ENCODE measurements at regions not wholly inside any gene's neighbourhood (a gene's known extent, or its start where the extent isn't known, plus 50 kb on each side); places are given as distances from the start of the nearest gene placed in this dataset.
"Not testable (repeated sequence)": the region's sequence is repeated elsewhere in the genome, so short reads cannot be mapped to it uniquely, and the experiment has no call there.

DNA sequence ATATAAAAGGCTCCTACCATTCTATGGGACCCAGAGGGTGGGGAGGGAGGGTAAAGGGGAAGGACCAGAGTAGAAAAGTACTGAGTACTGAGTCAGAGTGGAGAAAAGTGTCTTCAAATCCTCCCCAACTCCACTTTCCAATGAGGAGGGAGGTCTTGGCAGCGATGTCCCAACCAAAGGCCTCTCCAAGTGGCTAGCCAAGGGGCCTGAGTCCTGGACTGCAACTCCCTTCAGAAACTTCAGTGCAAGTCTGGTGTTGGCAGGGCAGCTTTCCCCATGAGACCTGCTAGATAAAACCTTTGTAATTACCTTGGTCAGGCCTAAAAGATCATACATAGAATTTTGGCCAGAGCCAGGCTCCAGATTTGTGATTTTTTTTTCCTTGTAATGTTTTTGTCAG lies 111.3 kb upstream of the TNPO1 start:
- no peak overlapping the region for H3K27ac ChIP-seq (ENCODE audit: low read depth, low read length)
- H3K4me3 ChIP-seq (ENCODE audit: low read length), result no peak overlapping the region
- H3K36me3 ChIP-seq (ENCODE audit: control insufficient read depth in 2 of 3, insufficient read depth in 3 of 3, low read length in 3 of 3), result no peaks in the 10 kb centered on the region
- no peak overlapping the region for H3K4me3 Mint-ChIP-seq
- H3K36me3 Mint-ChIP-seq, result no peaks in the 10 kb centered on the region
- no peaks in the 10 kb centered on the region for H3K9me3 ChIP-seq (ENCODE audit: control insufficient read depth in 2 of 3, low read length in 3 of 3)
- no peaks in the 10 kb centered on the region for H3K4me1 ChIP-seq (ENCODE audit: control insufficient read depth in 2 of 2, insufficient read depth in 2 of 2, low read length in 2 of 2)
- ATAC-seq (no peak), DNase-seq (no peak)
- peaks cover 0 to 30% (median 23%) of the 10 kb centered on the region in 5 donors for H3K27me3 Mint-ChIP-seq
- peaks cover 0 to 4% (median 0%) of the 10 kb centered on the region in 11 donors for H3K9me3 Mint-ChIP-seq
- H3K27me3 ChIP-seq (ENCODE audit: control insufficient read depth in 2 of 2, insufficient read depth in 2 of 2, low read length in 2 of 2), result no peaks in the 10 kb centered on the region
- intact Hi-C loops (cut with micrococcal nuclease), result no loop called here
- ChIA-PET CTCF (no interaction called here), POLR2A (no interaction called here)
- no peak overlapping the region for H3K27ac Mint-ChIP-seq
- no peaks in the 10 kb centered on the region for H3K4me1 Mint-ChIP-seq

DNA sequence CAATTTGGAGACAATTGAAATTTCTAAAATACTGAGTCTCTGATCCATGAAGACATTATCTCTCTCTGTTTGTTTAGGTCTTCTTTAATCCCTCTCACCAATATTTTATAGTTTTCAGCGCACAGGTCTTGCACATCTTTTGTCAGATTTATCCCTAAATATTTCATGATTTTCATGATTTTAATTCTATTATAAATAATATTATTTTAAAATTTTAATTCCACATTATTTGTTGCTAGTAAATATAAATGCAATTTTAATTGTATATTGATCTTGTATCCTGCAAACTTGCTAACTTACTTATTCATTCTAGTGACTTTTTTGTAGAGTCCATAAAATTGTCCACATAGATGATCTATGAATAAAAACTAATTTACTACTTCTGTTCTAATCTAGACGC lies 112.6 kb upstream of the TNPO1 start:
- no peak for DNase-seq
- no peaks in the 10 kb centered on the region for H3K9me3 ChIP-seq (ENCODE audit: control insufficient read depth in 2 of 3, low read length in 3 of 3)
- H3K27ac ChIP-seq (ENCODE audit: low read depth, low read length), result no peak overlapping the region
- ChIA-PET CTCF (no interaction called here), POLR2A (no interaction called here)
- no peak overlapping the region for H3K27ac Mint-ChIP-seq
- ATAC-seq, result no peak
- H3K36me3 Mint-ChIP-seq, result no peaks in the 10 kb centered on the region
- intact Hi-C loops (cut with micrococcal nuclease), result no loop called here
- H3K4me3 Mint-ChIP-seq, result no peak overlapping the region
- H3K9me3 Mint-ChIP-seq, result peaks cover 0 to 4% (median 0%) of the 10 kb centered on the region in 11 donors
- H3K27me3 Mint-ChIP-seq, result peaks cover 0 to 21% (median 14%) of the 10 kb centered on the region in 5 donors
- no peaks in the 10 kb centered on the region for H3K36me3 ChIP-seq (ENCODE audit: control insufficient read depth in 2 of 3, insufficient read depth in 3 of 3, low read length in 3 of 3)
- no peaks in the 10 kb centered on the region for H3K4me1 Mint-ChIP-seq
- H3K4me3 ChIP-seq (ENCODE audit: low read length), result no peak overlapping the region
- H3K4me1 ChIP-seq (ENCODE audit: control insufficient read depth in 2 of 2, insufficient read depth in 2 of 2, low read length in 2 of 2), result no peaks in the 10 kb centered on the region
- H3K27me3 ChIP-seq (ENCODE audit: control insufficient read depth in 2 of 2, insufficient read depth in 2 of 2, low read length in 2 of 2), result no peaks in the 10 kb centered on the region

DNA sequence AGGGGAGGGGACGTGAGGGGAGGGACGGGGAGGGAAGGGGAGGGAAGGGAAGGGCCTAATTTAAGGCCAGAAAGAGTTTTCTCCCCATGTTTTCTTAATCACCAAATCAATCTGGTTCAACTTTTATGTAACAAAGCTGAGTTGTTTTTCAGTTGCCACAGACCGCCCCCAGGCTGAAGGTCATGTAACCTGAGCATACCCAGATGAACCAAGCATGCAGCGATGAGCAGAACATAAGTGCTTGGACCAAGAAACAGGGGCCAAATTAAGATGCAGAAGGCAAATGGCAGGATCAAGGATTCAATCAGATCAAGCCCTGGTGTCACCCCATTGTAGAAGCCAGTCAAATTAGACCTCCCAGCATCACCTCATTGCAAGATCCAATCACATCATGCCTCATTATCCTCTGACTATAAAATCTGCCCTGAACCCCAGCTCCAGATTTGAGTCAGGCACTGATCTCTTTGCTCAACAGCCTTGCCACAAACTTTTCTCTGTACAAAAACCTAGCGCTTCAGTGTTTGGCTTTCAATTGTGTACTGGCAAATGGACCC lies 113.5 kb upstream of the TNPO1 start:
- Mint-ChIP-seq H3K27ac (no peak overlapping the region), H3K9me3 (peaks cover 0 to 4% (median 0%) of the 10 kb centered on the region in 11 donors), H3K36me3 (no peaks in the 10 kb centered on the region), H3K4me1 (no peaks in the 10 kb centered on the region), H3K4me3 (no peak overlapping the region), H3K27me3 (peaks cover 0 to 21% (median 15%) of the 10 kb centered on the region in 5 donors)
- Histone ChIP-seq H3K27ac (ENCODE audit: low read depth, low read length) (no peak overlapping the region), H3K36me3 (ENCODE audit: control insufficient read depth in 2 of 3, insufficient read depth in 3 of 3, low read length in 3 of 3) (no peaks in the 10 kb centered on the region), H3K27me3 (ENCODE audit: control insufficient read depth in 2 of 2, insufficient read depth in 2 of 2, low read length in 2 of 2) (no peaks in the 10 kb centered on the region), H3K4me1 (ENCODE audit: control insufficient read depth in 2 of 2, insufficient read depth in 2 of 2, low read length in 2 of 2) (no peaks in the 10 kb centered on the region), H3K9me3 (ENCODE audit: control insufficient read depth in 2 of 3, low read length in 3 of 3) (no peaks in the 10 kb centered on the region), H3K4me3 (ENCODE audit: low read length) (no peak overlapping the region)
- DNase-seq (no peak), ATAC-seq (no peak)
- CTCF ChIA-PET, result no interaction called here
- POLR2A ChIA-PET, result no interaction called here
- intact Hi-C loops (cut with micrococcal nuclease), result no loop called here

DNA sequence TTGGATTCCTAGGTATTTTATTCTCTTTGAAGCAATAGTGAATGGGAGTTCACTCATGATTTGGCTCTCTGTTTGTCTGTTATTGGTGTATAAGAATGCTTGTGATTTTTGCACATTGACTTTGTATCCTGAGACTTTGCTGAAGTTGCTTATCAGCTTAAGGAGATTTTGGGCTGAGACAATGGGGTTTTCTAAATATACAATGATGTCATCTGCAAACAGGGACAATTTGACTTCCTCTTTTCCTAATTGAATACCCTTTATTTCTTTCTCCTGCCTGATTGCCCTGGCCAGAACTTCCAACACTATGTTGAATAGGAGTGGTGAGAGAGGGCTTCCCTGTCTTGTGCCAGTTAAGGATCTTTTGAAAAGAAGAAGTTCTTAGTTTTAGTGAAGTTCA lies 114.4 kb upstream of the TNPO1 start:
- CTCF ChIA-PET; H3K36me3 ChIP-seq (ENCODE audit: control insufficient read depth in 2 of 3, insufficient read depth in 3 of 3, low read length in 3 of 3); intact Hi-C loops (cut with micrococcal nuclease); H3K9me3 ChIP-seq (ENCODE audit: control insufficient read depth in 2 of 3, low read length in 3 of 3); H3K9me3 Mint-ChIP-seq; H3K4me1 ChIP-seq (ENCODE audit: control insufficient read depth in 2 of 2, insufficient read depth in 2 of 2, low read length in 2 of 2); H3K36me3 Mint-ChIP-seq; H3K27ac Mint-ChIP-seq; POLR2A ChIA-PET; H3K27ac ChIP-seq (ENCODE audit: low read depth, low read length); H3K4me1 Mint-ChIP-seq; H3K4me3 ChIP-seq (ENCODE audit: low read length); H3K27me3 ChIP-seq (ENCODE audit: control insufficient read depth in 2 of 2, insufficient read depth in 2 of 2, low read length in 2 of 2); DNase-seq; ATAC-seq; H3K4me3 Mint-ChIP-seq: not testable (repeated sequence)
- H3K27me3 Mint-ChIP-seq, result peaks cover under 1 to 24% (median 11%) of the 10 kb centered on the region in 5 donors

DNA sequence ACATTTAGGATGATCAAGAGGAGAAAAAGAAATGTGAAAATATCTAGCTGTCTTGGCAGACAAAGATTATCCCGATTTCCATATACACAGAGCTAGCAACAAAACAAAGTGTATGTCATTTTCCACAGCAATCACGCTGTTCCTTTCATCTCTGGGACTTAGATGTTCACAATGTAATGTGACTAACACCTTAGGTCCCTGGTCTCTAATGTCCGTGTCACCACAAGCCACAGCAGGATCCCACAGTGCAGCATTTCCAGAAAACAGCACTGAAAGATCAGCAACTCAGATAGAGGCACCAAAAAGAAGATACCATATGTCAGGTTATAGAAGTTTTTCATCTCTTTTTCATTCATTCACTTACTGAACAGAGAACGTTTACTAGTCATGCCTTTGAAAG lies 118.0 kb upstream of the TNPO1 start:
- no peak for DNase-seq
- peaks cover 11 to 20% (median 12%) of the 10 kb centered on the region in 5 donors for H3K27me3 Mint-ChIP-seq
- Histone ChIP-seq H3K4me1 (ENCODE audit: control insufficient read depth in 2 of 2, insufficient read depth in 2 of 2, low read length in 2 of 2) (no peaks in the 10 kb centered on the region), H3K27ac (ENCODE audit: low read depth, low read length) (no peak overlapping the region), H3K36me3 (ENCODE audit: control insufficient read depth in 2 of 3, insufficient read depth in 3 of 3, low read length in 3 of 3) (no peaks in the 10 kb centered on the region), H3K27me3 (ENCODE audit: control insufficient read depth in 2 of 2, insufficient read depth in 2 of 2, low read length in 2 of 2) (no peaks in the 10 kb centered on the region), H3K4me3 (ENCODE audit: low read length) (no peak overlapping the region), H3K9me3 (ENCODE audit: control insufficient read depth in 2 of 3, low read length in 3 of 3) (no peaks in the 10 kb centered on the region)
- no peak overlapping the region for H3K27ac Mint-ChIP-seq
- ChIA-PET POLR2A (no interaction called here), CTCF (interaction anchor here (1.0 kb wide), 1 partner anchor 10 kb away, joined by 3 read pairs; no protein-coding TSS in a partner anchor)
- H3K4me1 Mint-ChIP-seq, result no peaks in the 10 kb centered on the region
- no peak for ATAC-seq
- H3K4me3 Mint-ChIP-seq, result no peak overlapping the region
- intact Hi-C loops (cut with micrococcal nuclease), result no loop called here
- no peaks in the 10 kb centered on the region for H3K36me3 Mint-ChIP-seq
- peaks cover 0 to 3% (median 0%) of the 10 kb centered on the region in 11 donors for H3K9me3 Mint-ChIP-seq

DNA sequence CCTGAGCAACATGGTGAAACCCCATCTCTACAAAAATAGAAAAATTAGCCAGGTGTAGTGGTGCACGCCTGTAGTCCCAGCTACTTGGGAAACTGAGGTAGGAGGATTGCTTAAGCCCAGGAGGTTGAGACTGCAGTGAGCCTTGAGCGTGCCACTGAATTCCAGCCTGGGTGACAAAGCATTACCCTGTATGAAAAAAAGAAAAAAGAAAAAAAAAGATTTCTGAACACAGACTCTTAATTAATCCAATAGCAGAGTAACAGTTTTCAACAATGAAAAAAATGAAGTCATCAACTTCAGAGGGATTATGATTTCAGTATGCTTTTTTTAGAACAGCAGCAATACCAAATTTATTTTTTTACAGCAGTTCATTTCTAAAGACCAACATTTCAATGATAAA lies 118.8 kb upstream of the TNPO1 start:
- intact Hi-C loops (cut with micrococcal nuclease), result no loop called here
- Histone ChIP-seq H3K27me3 (ENCODE audit: control insufficient read depth in 2 of 2, insufficient read depth in 2 of 2, low read length in 2 of 2) (no peaks in the 10 kb centered on the region), H3K4me3 (ENCODE audit: low read length) (no peak overlapping the region), H3K9me3 (ENCODE audit: control insufficient read depth in 2 of 3, low read length in 3 of 3) (no peaks in the 10 kb centered on the region), H3K4me1 (ENCODE audit: control insufficient read depth in 2 of 2, insufficient read depth in 2 of 2, low read length in 2 of 2) (no peaks in the 10 kb centered on the region), H3K27ac (ENCODE audit: low read depth, low read length) (no peak overlapping the region), H3K36me3 (ENCODE audit: control insufficient read depth in 2 of 3, insufficient read depth in 3 of 3, low read length in 3 of 3) (no peaks in the 10 kb centered on the region)
- ATAC-seq, result no peak
- no peaks in the 10 kb centered on the region for H3K4me1 Mint-ChIP-seq
- H3K27me3 Mint-ChIP-seq, result peaks cover 13 to 21% (median 18%) of the 10 kb centered on the region in 5 donors
- peaks cover 0 to 3% (median 0%) of the 10 kb centered on the region in 11 donors for H3K9me3 Mint-ChIP-seq
- H3K36me3 Mint-ChIP-seq, result no peaks in the 10 kb centered on the region
- ChIA-PET POLR2A (no interaction called here), CTCF (no interaction called here)
- no peak overlapping the region for H3K27ac Mint-ChIP-seq
- no peak for DNase-seq
- no peak overlapping the region for H3K4me3 Mint-ChIP-seq

DNA sequence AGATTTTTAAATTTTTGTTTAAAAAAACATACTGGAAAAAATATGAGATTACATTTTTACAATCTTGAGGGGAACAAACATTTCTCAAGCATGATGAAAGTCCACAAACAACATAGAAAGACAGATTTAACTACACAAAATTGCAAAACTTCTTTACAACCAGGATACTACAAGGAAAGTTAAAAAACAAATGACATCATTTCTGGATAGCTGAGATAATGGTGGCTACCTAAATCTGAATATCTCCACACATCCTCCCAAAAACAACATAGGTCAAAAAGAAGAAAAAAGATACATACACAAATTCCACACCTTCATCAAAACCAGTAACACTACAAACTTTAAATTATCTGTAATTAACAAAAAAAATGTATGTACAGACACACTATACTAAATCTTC lies 120.8 kb upstream of the TNPO1 start:
- Histone ChIP-seq H3K36me3 (ENCODE audit: control insufficient read depth in 2 of 3, insufficient read depth in 3 of 3, low read length in 3 of 3) (no peaks in the 10 kb centered on the region), H3K9me3 (ENCODE audit: control insufficient read depth in 2 of 3, low read length in 3 of 3) (no peaks in the 10 kb centered on the region), H3K4me3 (ENCODE audit: low read length) (no peak overlapping the region), H3K4me1 (ENCODE audit: control insufficient read depth in 2 of 2, insufficient read depth in 2 of 2, low read length in 2 of 2) (no peaks in the 10 kb centered on the region), H3K27ac (ENCODE audit: low read depth, low read length) (no peak overlapping the region), H3K27me3 (ENCODE audit: control insufficient read depth in 2 of 2, insufficient read depth in 2 of 2, low read length in 2 of 2) (no peaks in the 10 kb centered on the region)
- H3K27me3 Mint-ChIP-seq, result peaks cover 17 to 34% (median 32%) of the 10 kb centered on the region in 5 donors
- H3K4me1 Mint-ChIP-seq, result no peaks in the 10 kb centered on the region
- H3K9me3 Mint-ChIP-seq, result peaks cover 0 to 3% (median 0%) of the 10 kb centered on the region in 11 donors
- intact Hi-C loops (cut with micrococcal nuclease), result no loop called here
- ChIA-PET CTCF (no interaction called here), POLR2A (no interaction called here)
- no peaks in the 10 kb centered on the region for H3K36me3 Mint-ChIP-seq
- ATAC-seq, result no peak
- H3K27ac Mint-ChIP-seq, result no peak overlapping the region
- no peak for DNase-seq
- H3K4me3 Mint-ChIP-seq, result no peak overlapping the region
